A549 (cell line): ENCODE measurements at regions not wholly inside any gene's neighbourhood (a gene's known extent, or its start where the extent isn't known, plus 50 kb on each side); places are given as distances from the start of the nearest gene placed in this dataset.
A peak's percentile ranks its signal among the peaks of the same experiment; 100 is the strongest.

Experiments used
- ATAC-seq, 2 experiments: fragments of 200-7000 bp in 1 of 2; fragments of >200 bp in 1 of 2; cut with Nextera tagmentation in 1 of 2; cut with Tn5 transposase in 1 of 2; 3 replicates each; pipeline versions ENCODE4 v1.8.0 to v1.9.1; 2018 to 2020; ENCODE audit warnings: mild to moderate bottlenecking in 1 of 2, moderate library complexity in 1 of 2
- CTCF ChIA-PET: fragments of 300-600 bp; sonication (Branson Sonifier 250); formaldehyde crosslinking; extraction: SDS; loops from one replicate; lab custom pipeline; 2021; ENCODE audit warnings: antibody characterized with exemption, inconsistent platforms; lab: Yijun Ruan, JAX
- POLR2A ChIA-PET: fragments of 350-600 bp; formaldehyde crosslinking; extraction: SDS; loops from one replicate; lab custom pipeline; 2021; ENCODE audit warnings: antibody characterized with exemption, inconsistent platforms; lab: Yijun Ruan, JAX
- DNase-seq, 2 experiments: peaks; one replicate each; pipeline versions ENCODE4 v3.0.0 to v3.0.0-alpha.2; 2011 to 2016; ENCODE audit warnings: low read depth in 1 of 2, low spot score in 1 of 2
- FAIRE-seq: peaks from 2 replicates; lab custom pipeline; 2011; peaks lifted over from hg19 to GRCh38; lab: Jason Lieb, UNC
- H3K27ac ChIP-seq, 2 experiments: fragments of >200 bp; sonication (Bioruptor Twin); formaldehyde crosslinking; 3 replicates each; pipeline ENCODE4 v1.5.1; 2016 to 2017
- H3K4me1 ChIP-seq: fragments of >200 bp; sonication (Bioruptor Twin); formaldehyde crosslinking; 3 replicates; pipeline ENCODE4 v1.6.1; 2016
- H3K4me2 ChIP-seq: fragments of >200 bp; sonication (Bioruptor Twin); formaldehyde crosslinking; 3 replicates; pipeline ENCODE4 v1.6.1; 2016
- H3K4me3 ChIP-seq: fragments of >200 bp; sonication (Bioruptor Twin); formaldehyde crosslinking; 3 replicates; pipeline ENCODE4 v1.5.1; 2016
- H3K9me3 ChIP-seq: fragments of >200 bp; sonication (Bioruptor Twin); formaldehyde crosslinking; 3 replicates; pipeline ENCODE4 v1.6.1; 2016
- CBX2 ChIP-seq: fragments of 200-600 bp; sonication (generic); IDR thresholded peaks from 2 replicates; pipeline ENCODE4 v1.6.1; 2016; ENCODE audit warnings: low read depth, mild to moderate bottlenecking, borderline replicate concordance
- CBX8 ChIP-seq: fragments of 200-600 bp; sonication (generic); IDR thresholded peaks from 2 replicates; pipeline ENCODE4 v1.6.1; 2016
- CEBPB ChIP-seq, 2 experiments: fragments of >200 bp in 1 of 2; sonication (Bioruptor Twin) in 1 of 2; formaldehyde crosslinking in 1 of 2; IDR thresholded peaks; 2 replicates each; pipeline ENCODE4 v1.6.1; 2012 to 2016
- CTCF ChIP-seq: fragments of >200 bp; sonication (Bioruptor Twin); formaldehyde crosslinking; IDR thresholded peaks from 3 replicates; pipeline ENCODE4 v1.5.1; 2016
- EHF ChIP-seq: fragments of 250-450 bp; sonication (Bioruptor Pico); IDR thresholded peaks from 2 replicates; pipeline ENCODE4 v1.5.0; 2020; ENCODE audit warnings: mild to moderate bottlenecking
- EHMT2 ChIP-seq: fragments of 200-600 bp; sonication (generic); IDR thresholded peaks from 2 replicates; pipeline ENCODE4 v1.6.1; 2016; ENCODE audit warnings: antibody characterized with exemption, low read depth, mild to moderate bottlenecking, moderate library complexity
- ELK1 ChIP-seq: fragments of 150-350 bp; IDR thresholded peaks from 2 replicates; pipeline ENCODE4 v1.6.1; 2014; ENCODE audit warnings: low read depth, mild to moderate bottlenecking, low read length
- EP300 ChIP-seq, 2 experiments: fragments of >200 bp; sonication (Bioruptor Twin); formaldehyde crosslinking; IDR thresholded peaks; 2 replicates in 1 of 2; 3 replicates in 1 of 2; pipeline ENCODE4 v1.6.1; 2016 to 2017
- FOXS1 ChIP-seq: fragments of 250-450 bp; sonication (Bioruptor Pico); IDR thresholded peaks from 2 replicates; pipeline ENCODE4 v1.5.0; 2020; ENCODE audit warnings: mild to moderate bottlenecking, moderate library complexity
- HDAC2 ChIP-seq: fragments of 200-600 bp; sonication (generic); IDR thresholded peaks from 2 replicates; pipeline ENCODE4 v1.6.1; 2016
- MAZ ChIP-seq: fragments of 150-350 bp; IDR thresholded peaks from 2 replicates; pipeline ENCODE4 v1.6.1; 2014; ENCODE audit warnings: antibody characterized with exemption, low read depth, low read length, borderline replicate concordance
- NFE2L2 ChIP-seq: fragments of 150-350 bp; conservative IDR thresholded peaks from 2 replicates; pipeline ENCODE4 v1.6.1; 2014; ENCODE audit warnings: low read length
- NPAS2 ChIP-seq: fragments of 250-450 bp; sonication (Bioruptor Pico); IDR thresholded peaks from 2 replicates; pipeline ENCODE4 v1.8.0; 2022; ENCODE audit warnings: mild to moderate bottlenecking, moderate library complexity, borderline replicate concordance
- POLR2A ChIP-seq: IDR thresholded peaks from 2 replicates; pipeline ENCODE4 v1.6.1; 2012; ENCODE audit warnings: mild to moderate bottlenecking, low read length
- RAD21 ChIP-seq, 2 experiments: fragments of >200 bp in 1 of 2; sonication (Bioruptor Twin) in 1 of 2; formaldehyde crosslinking in 1 of 2; IDR thresholded peaks in 1 of 2; conservative IDR thresholded peaks in 1 of 2; 2 replicates in 1 of 2; 3 replicates in 1 of 2; pipeline ENCODE4 v1.6.1; 2012 to 2018; ENCODE audit warnings: inconsistent platforms in 1 of 2
- RARB ChIP-seq: fragments of 250-450 bp; sonication (Bioruptor Pico); IDR thresholded peaks from 2 replicates; pipeline ENCODE4 v1.8.0; 2021; ENCODE audit warnings: mild to moderate bottlenecking, moderate library complexity
- RCOR1 ChIP-seq: fragments of 150-350 bp; IDR thresholded peaks from 2 replicates; pipeline ENCODE4 v1.6.1; 2014; ENCODE audit warnings: antibody characterized with exemption, low read length, low read depth
- RNF2 ChIP-seq: fragments of 200-600 bp; sonication (generic); IDR thresholded peaks from 2 replicates; pipeline ENCODE4 v1.6.1; 2016; ENCODE audit warnings: low read depth, mild to moderate bottlenecking, antibody characterized with exemption, moderate library complexity, borderline replicate concordance
- SMC3 ChIP-seq: fragments of >200 bp; sonication (Bioruptor Twin); formaldehyde crosslinking; IDR thresholded peaks from 3 replicates; pipeline ENCODE4 v1.6.1; 2018; ENCODE audit warnings: inconsistent platforms
- TP53 ChIP-seq: fragments of 250-450 bp; sonication (Bioruptor Pico); IDR thresholded peaks from 2 replicates; pipeline ENCODE4 v1.5.0; 2021; ENCODE audit warnings: mild to moderate bottlenecking, moderate library complexity
- ZC3H11A ChIP-seq: fragments of 450-650 bp; IDR thresholded peaks from 2 replicates; pipeline ENCODE4 v1.6.1; 2014; ENCODE audit warnings: antibody characterized with exemption, mild to moderate bottlenecking
- ZFP36 ChIP-seq: fragments of 450-650 bp; IDR thresholded peaks from 2 replicates; pipeline ENCODE4 v1.6.1; 2014; ENCODE audit warnings: borderline replicate concordance; ENCODE audit not compliant: partially characterized antibody
- ZNF302 ChIP-seq: fragments of 250-450 bp; sonication (Bioruptor Pico); IDR thresholded peaks from 2 replicates; pipeline ENCODE4 v1.9.0; 2021; ENCODE audit warnings: inconsistent platforms, mild to moderate bottlenecking, moderate library complexity
- WGBS: methylation state at CpG from one replicate; pipeline ENCODE4 v1.1.6; 2017; ENCODE audit errors: missing lambda C conversion rate; 5-methylcytosine and 5-hydroxymethylcytosine counted together

- no peak overlapping the region for H3K27ac ChIP-seq
- TF ChIP-seq FOXS1 (CRISPR knock-in tag) (no peak), ZFP36 (no peak), RARB (CRISPR knock-in tag) (no peak), RAD21 (conservative IDR thresholded peaks at IDR 0.05 in 1 of 2, IDR thresholded peaks at IDR 0.05 in 1 of 2) (no peak), CBX2 (no peak), RNF2 (no peak), TP53 (CRISPR knock-in tag) (no peak), POLR2A (no peak)
- POLR2A ChIA-PET, result no interaction called here
- ATAC-seq (no peak), FAIRE-seq (no peak), DNase-seq (no peak)
- 24% methylated on average over 3 of the region's 3 CpGs for WGBS
- no peaks in the 10 kb centered on the region for H3K4me1 ChIP-seq
- no peak overlapping the region for H3K4me2 ChIP-seq
- no peak overlapping the region for H3K4me3 ChIP-seq
- no peaks in the 10 kb centered on the region for H3K9me3 ChIP-seq
- CTCF ChIA-PET, result no interaction called here
Measured at GRCh38 chr13:59312776-59313175, 851.0 kb downstream of the DIAPH3 start.

- 0 out of 3 replicates have a peak, but pooled peaks have one; percentile 27 for TF ChIP-seq SMC3
- no peak for TF ChIP-seq NPAS2 (CRISPR knock-in tag)
- no peak for TF ChIP-seq CEBPB (IDR thresholded peaks at IDR 0.05)
- no peak for TF ChIP-seq RCOR1
- peak; percentile 51; the same call in 2 of the 3 replicates for TF ChIP-seq CTCF
- peak in 1 of 2 experiments; percentile 48; a peak in 3 of 5 replicates for TF ChIP-seq RAD21 (conservative IDR thresholded peaks at IDR 0.05 in 1 of 2, IDR thresholded peaks at IDR 0.05 in 1 of 2)
- 16% methylated on average over 4 of the region's 4 CpGs for WGBS
- ATAC-seq (peak in 1 of 2 experiments; percentile 65; a peak in 2 of 6 replicates), FAIRE-seq (no peak), DNase-seq (peak; percentile 3 to 42)
- Histone ChIP-seq H3K9me3 (no peaks in the 10 kb centered on the region), H3K4me3 (no peak overlapping the region), H3K27ac (no peak overlapping the region), H3K4me2 (no peak overlapping the region), H3K4me1 (no peaks in the 10 kb centered on the region)
- ChIA-PET POLR2A (no interaction called here), CTCF (interaction anchor here (0.5 to 1.4 kb wide), 6 partner anchors 17 to 1689 kb away, joined by 3 to 4 read pairs (median 3); no protein-coding TSS in a partner anchor)
Measured at GRCh38 chr13:59318320-59318930, 845.3 kb downstream of the DIAPH3 start.

- H3K27ac ChIP-seq, result no peak overlapping the region
- no peak overlapping the region for H3K4me3 ChIP-seq
- no peak for ATAC-seq
- no peak overlapping the region for H3K4me2 ChIP-seq
- H3K4me1 ChIP-seq, result no peaks in the 10 kb centered on the region
- TF ChIP-seq EP300 (IDR thresholded peaks at IDR 0.05) (no peak), CBX2 (no peak), NFE2L2 (no peak), CEBPB (IDR thresholded peaks at IDR 0.05) (peak in 1 of 2 experiments; percentile 13; a peak in 1 of 4 replicates)
- FAIRE-seq, result no peak
- H3K9me3 ChIP-seq, result no peaks in the 10 kb centered on the region
- 26% methylated on average over 3 of the region's 3 CpGs for WGBS
- ChIA-PET CTCF (no interaction called here), POLR2A (no interaction called here)
- DNase-seq, result no peak
Measured at GRCh38 chr13:59319276-59319675, 844.5 kb downstream of the DIAPH3 start.

GRCh38 chr13:59320021-59320420 lies 843.7 kb downstream of the DIAPH3 start:
- no peak overlapping the region for H3K27ac ChIP-seq
- FAIRE-seq (no peak), ATAC-seq (no peak)

More at GRCh38 chr13:59320021-59320420, 843.7 kb downstream of the DIAPH3 start:
- H3K4me2 ChIP-seq, result no peak overlapping the region
- TF ChIP-seq HDAC2 (no peak), CBX8 (no peak), NPAS2 (CRISPR knock-in tag) (no peak), RAD21 (conservative IDR thresholded peaks at IDR 0.05 in 1 of 2, IDR thresholded peaks at IDR 0.05 in 1 of 2) (no peak), ELK1 (no peak), EHMT2 (no peak), MAZ (no peak), EHF (CRISPR knock-in tag) (no peak), RCOR1 (no peak), SMC3 (no peak), ZC3H11A (no peak), POLR2A (no peak), ZNF302 (CRISPR knock-in tag) (no peak)
- H3K9me3 ChIP-seq, result no peaks in the 10 kb centered on the region
- H3K4me1 ChIP-seq, result no peaks in the 10 kb centered on the region
- ChIA-PET CTCF (no interaction called here), POLR2A (no interaction called here)
- no peak for DNase-seq
- 6% methylated on average over 2 of the region's 2 CpGs for WGBS
- no peak overlapping the region for H3K4me3 ChIP-seq
